K562 (cell line): ENCODE measurements at regions not wholly inside any gene's neighbourhood (a gene's known extent, or its start where the extent isn't known, plus 50 kb on each side); places are given as distances from the start of the nearest gene placed in this dataset.

Experiments used
- HCFC1 ChIP-seq: IDR thresholded peaks from 2 replicates; pipeline ENCODE4 v1.6.1; 2012; ENCODE audit warnings: low read depth, low read length, improper control_type of control experiment
- POLR2AphosphoS5 ChIP-seq: IDR thresholded peaks from 2 replicates; pipeline ENCODE4 v1.6.1; 2011; ENCODE audit warnings: mild to moderate bottlenecking, low read depth, low read length, moderate library complexity; ENCODE audit not compliant: control insufficient read depth, insufficient read depth
- TFAP4 ChIP-seq: sonication (generic); formaldehyde crosslinking; IDR thresholded peaks from 2 replicates; pipeline ENCODE4 v1.8.0; 2022; ENCODE audit warnings: missing genetic modification reagents, mild to moderate bottlenecking, moderate library complexity, borderline replicate concordance
- TF ChIP-seq, protein P1 (sequence below), 3 experiments: IDR thresholded peaks in 2 of 3; conservative IDR thresholded peaks in 1 of 3; 2 replicates each; pipeline ENCODE4 v1.5.1; 2011 to 2012; ENCODE audit warnings: low read length in 3 of 3, mild to moderate bottlenecking in 3 of 3, control low read depth in 2 of 3, improper control_type of control experiment in 1 of 3, inconsistent platforms in 1 of 3, low read depth in 1 of 3, mixed read lengths in 1 of 3, moderate library complexity in 1 of 3; ENCODE audit not compliant: insufficient read depth in 2 of 3

- TF ChIP-seq TFAP4 (CRISPR knock-in tag) = no peak
- TF ChIP-seq, protein P1, sequence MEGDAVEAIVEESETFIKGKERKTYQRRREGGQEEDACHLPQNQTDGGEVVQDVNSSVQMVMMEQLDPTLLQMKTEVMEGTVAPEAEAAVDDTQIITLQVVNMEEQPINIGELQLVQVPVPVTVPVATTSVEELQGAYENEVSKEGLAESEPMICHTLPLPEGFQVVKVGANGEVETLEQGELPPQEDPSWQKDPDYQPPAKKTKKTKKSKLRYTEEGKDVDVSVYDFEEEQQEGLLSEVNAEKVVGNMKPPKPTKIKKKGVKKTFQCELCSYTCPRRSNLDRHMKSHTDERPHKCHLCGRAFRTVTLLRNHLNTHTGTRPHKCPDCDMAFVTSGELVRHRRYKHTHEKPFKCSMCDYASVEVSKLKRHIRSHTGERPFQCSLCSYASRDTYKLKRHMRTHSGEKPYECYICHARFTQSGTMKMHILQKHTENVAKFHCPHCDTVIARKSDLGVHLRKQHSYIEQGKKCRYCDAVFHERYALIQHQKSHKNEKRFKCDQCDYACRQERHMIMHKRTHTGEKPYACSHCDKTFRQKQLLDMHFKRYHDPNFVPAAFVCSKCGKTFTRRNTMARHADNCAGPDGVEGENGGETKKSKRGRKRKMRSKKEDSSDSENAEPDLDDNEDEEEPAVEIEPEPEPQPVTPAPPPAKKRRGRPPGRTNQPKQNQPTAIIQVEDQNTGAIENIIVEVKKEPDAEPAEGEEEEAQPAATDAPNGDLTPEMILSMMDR (IDR thresholded peaks at IDR 0.05 in 2 of 3, conservative IDR thresholded peaks at IDR 0.05 in 1 of 3; ENCODE audit: insufficient read depth in 2 of 3, low read depth in 1 of 3, low read length in 3 of 3) = no peak
- no peak for TF ChIP-seq HCFC1
- no peak for TF ChIP-seq POLR2AphosphoS5
Measured at GRCh38 chr17:70405492-70406220, 236.3 kb downstream of the KCNJ2 start.
